ENCODE measurements at regions not wholly inside any gene's neighbourhood (a gene's known extent, or its start where the extent isn't known, plus 50 kb on each side); places are given as distances from the start of the nearest gene placed in this dataset.

DNA sequence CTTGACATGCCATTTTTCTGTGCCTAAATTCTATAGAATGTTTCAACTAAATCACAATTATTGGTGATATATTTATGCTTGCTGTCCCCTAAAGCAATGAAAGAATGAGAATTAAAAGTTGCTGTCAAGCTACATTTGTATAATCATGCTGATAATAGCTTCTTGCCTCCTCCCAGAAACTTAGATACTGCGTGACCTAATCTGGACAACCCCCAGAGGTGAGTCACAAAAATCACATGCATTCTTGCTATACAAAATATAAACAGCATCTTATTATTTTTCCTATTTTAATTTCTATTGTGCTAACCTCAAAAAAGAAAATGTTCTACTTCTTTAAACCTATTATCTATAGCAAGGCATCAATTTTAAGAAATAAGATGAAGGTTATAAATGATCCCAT, 995.8 kb upstream of the ACO1 start:
- TF ChIP-seq POLR2A (IDR thresholded peaks at IDR 0.05; ENCODE audit: low read length) (no peak), GATA1 (IDR thresholded peaks at IDR 0.05; ENCODE audit: low read depth, low read length) (no peak)

Measured in erythroblast (primary cell).